Fibroblast of pulmonary artery (primary cell): ENCODE measurements at regions not wholly inside any gene's neighbourhood (a gene's known extent, or its start where the extent isn't known, plus 50 kb on each side); places are given as distances from the start of the nearest gene placed in this dataset.

ENCODE experiments used
- DNase-seq: peaks from one replicate; pipeline ENCODE4 v3.0.0-alpha.2; 2010; ENCODE audit warnings: low read depth
- H3K4me3 ChIP-seq: replicated peaks from 2 replicates; pipeline ENCODE4 v1.5.1; 2011; ENCODE audit warnings: low read depth, mild to moderate bottlenecking, control low read depth, low read length, moderate library complexity
- CTCF ChIP-seq: IDR thresholded peaks from 2 replicates; pipeline ENCODE4 v1.5.1; 2011; ENCODE audit warnings: mild to moderate bottlenecking, control low read depth, low read length, inconsistent platforms; ENCODE audit errors: missing control alignments

- DNase-seq = peak; percentile 71
- TF ChIP-seq CTCF = no peak
- no peak overlapping the region for H3K4me3 ChIP-seq
Observed at GRCh38 chr12:94760786-94761185, 110.4 kb upstream of the TMCC3 start.

GRCh38 chr12:94756789-94757188 lies 106.4 kb upstream of the TMCC3 start:
- no peak for TF ChIP-seq CTCF
- DNase-seq = no peak
- H3K4me3 ChIP-seq = no peak overlapping the region

- no peak overlapping the region for H3K4me3 ChIP-seq
- DNase-seq = no peak
- no peak for TF ChIP-seq CTCF
Observed at GRCh38 chr12:94755598-94755997, 105.2 kb upstream of the TMCC3 start.

GRCh38 chr12:94754653-94755052 lies 104.3 kb upstream of the TMCC3 start:
- no peak overlapping the region for H3K4me3 ChIP-seq
- peak; percentile 17 for DNase-seq
- peak; percentile 40 for TF ChIP-seq CTCF

- TF ChIP-seq CTCF = no peak
- peak; percentile 23 for DNase-seq
- no peak overlapping the region for H3K4me3 ChIP-seq
Observed at GRCh38 chr12:94753036-94753679, 102.8 kb upstream of the TMCC3 start.

GRCh38 chr12:94750864-94751263 lies 100.5 kb upstream of the TMCC3 start:
- DNase-seq = no peak

More at GRCh38 chr12:94750864-94751263, 100.5 kb upstream of the TMCC3 start:
- no peak for TF ChIP-seq CTCF
- H3K4me3 ChIP-seq = no peak overlapping the region
